Neural crest cell (in vitro differentiated cells): ENCODE measurements at regions not wholly inside any gene's neighbourhood (a gene's known extent, or its start where the extent isn't known, plus 50 kb on each side); places are given as distances from the start of the nearest gene placed in this dataset.

ENCODE experiments used
- DNase-seq: peaks from one replicate; pipeline ENCODE4 v3.0.0; 2021; ENCODE audit warnings: low read depth, mixed read lengths, low spot score
- H3K27ac Mint-ChIP-seq: one replicate; pipeline ENCODE4 v1.8.0; 2021; ENCODE audit warnings: mild to moderate bottlenecking, mixed read lengths; ENCODE audit not compliant: unreplicated experiment
- H3K27me3 Mint-ChIP-seq: 2 replicates; pipeline ENCODE4 v1.8.0; 2021; ENCODE audit warnings: low read depth, mild to moderate bottlenecking, mixed read lengths
- H3K36me3 Mint-ChIP-seq: 2 replicates; pipeline ENCODE4 v1.8.0; 2021; ENCODE audit warnings: low read depth, mild to moderate bottlenecking, mixed read lengths
- H3K4me1 Mint-ChIP-seq: 2 replicates; pipeline ENCODE4 v1.8.0; 2021; ENCODE audit warnings: mixed read lengths
- H3K4me3 Mint-ChIP-seq: one replicate; pipeline ENCODE4 v1.8.0; 2021; ENCODE audit warnings: mild to moderate bottlenecking, mixed read lengths
- H3K9me3 Mint-ChIP-seq: 2 replicates; pipeline ENCODE4 v1.8.0; 2021; ENCODE audit warnings: mixed read lengths
- TF ChIP-seq, protein P1 (sequence below): fragments of 200-600 bp; sonication (generic); conservative IDR thresholded peaks from 2 replicates; pipeline ENCODE4 v1.5.0; 2021; ENCODE audit warnings: antibody characterized with exemption, mild to moderate bottlenecking

- Mint-ChIP-seq H3K27me3 (no peaks in the 10 kb centered on the region), H3K27ac (no peak overlapping the region), H3K36me3 (no peaks in the 10 kb centered on the region), H3K4me3 (no peak overlapping the region), H3K9me3 (no peaks in the 10 kb centered on the region), H3K4me1 (no peaks in the 10 kb centered on the region)
- DNase-seq: no peak
- TF ChIP-seq, protein P1, sequence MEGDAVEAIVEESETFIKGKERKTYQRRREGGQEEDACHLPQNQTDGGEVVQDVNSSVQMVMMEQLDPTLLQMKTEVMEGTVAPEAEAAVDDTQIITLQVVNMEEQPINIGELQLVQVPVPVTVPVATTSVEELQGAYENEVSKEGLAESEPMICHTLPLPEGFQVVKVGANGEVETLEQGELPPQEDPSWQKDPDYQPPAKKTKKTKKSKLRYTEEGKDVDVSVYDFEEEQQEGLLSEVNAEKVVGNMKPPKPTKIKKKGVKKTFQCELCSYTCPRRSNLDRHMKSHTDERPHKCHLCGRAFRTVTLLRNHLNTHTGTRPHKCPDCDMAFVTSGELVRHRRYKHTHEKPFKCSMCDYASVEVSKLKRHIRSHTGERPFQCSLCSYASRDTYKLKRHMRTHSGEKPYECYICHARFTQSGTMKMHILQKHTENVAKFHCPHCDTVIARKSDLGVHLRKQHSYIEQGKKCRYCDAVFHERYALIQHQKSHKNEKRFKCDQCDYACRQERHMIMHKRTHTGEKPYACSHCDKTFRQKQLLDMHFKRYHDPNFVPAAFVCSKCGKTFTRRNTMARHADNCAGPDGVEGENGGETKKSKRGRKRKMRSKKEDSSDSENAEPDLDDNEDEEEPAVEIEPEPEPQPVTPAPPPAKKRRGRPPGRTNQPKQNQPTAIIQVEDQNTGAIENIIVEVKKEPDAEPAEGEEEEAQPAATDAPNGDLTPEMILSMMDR: no peak
These were observed 108.9 kb upstream of the PDC start for GRCh38 chr1:186569856-186570255.

- Mint-ChIP-seq H3K27ac (no peak overlapping the region), H3K4me3 (no peak overlapping the region), H3K36me3 (no peaks in the 10 kb centered on the region), H3K4me1 (no peaks in the 10 kb centered on the region), H3K9me3 (no peaks in the 10 kb centered on the region), H3K27me3 (no peaks in the 10 kb centered on the region)
- DNase-seq: no peak
- TF ChIP-seq, protein P1: no peak
These were observed 107.3 kb upstream of the PDC start for GRCh38 chr1:186568221-186568620.

GRCh38 chr1:186566140-186566855 is 105.4 kb upstream of the PDC start:
- TF ChIP-seq, protein P1: no peak
- no peaks in the 10 kb centered on the region for H3K4me1 Mint-ChIP-seq

GRCh38 chr1:186564582-186564981 is 103.7 kb upstream of the PDC start:
- Mint-ChIP-seq H3K36me3 (no peaks in the 10 kb centered on the region), H3K4me3 (no peak overlapping the region), H3K27ac (no peak overlapping the region), H3K9me3 (no peaks in the 10 kb centered on the region), H3K27me3 (no peaks in the 10 kb centered on the region), H3K4me1 (no peaks in the 10 kb centered on the region)
- TF ChIP-seq, protein P1: no peak
- DNase-seq: no peak

More at GRCh38 chr1:186566140-186566855, 105.4 kb upstream of the PDC start:
- DNase-seq: no peak
- no peak overlapping the region for H3K4me3 Mint-ChIP-seq
- H3K27ac Mint-ChIP-seq: no peak overlapping the region
- no peaks in the 10 kb centered on the region for H3K9me3 Mint-ChIP-seq
- H3K36me3 Mint-ChIP-seq: no peaks in the 10 kb centered on the region
- H3K27me3 Mint-ChIP-seq: no peaks in the 10 kb centered on the region

DNA sequence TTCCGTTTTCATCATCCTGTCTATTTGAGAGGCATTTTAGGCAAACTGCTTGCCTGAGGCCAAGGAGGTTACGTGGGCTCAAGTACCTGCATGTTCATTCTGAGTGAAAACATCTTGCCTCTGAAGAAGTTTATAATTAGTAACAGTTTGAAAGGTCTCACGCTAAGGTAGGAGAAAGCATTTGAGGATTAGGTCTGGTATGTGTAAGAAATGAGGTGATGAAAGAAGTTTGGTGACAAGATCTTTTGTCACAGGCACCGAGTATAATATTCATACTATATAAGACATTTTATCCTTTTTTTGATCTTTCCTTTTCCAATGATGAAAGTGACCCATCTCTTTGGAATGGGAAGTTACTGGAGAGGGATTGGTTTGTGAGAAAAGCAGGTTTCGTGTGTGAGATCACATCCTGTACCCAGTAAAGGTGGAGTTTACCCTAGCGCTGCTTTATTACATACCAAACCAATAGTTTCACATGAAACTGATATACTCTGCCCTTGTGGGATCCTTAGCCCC is 98.7 kb upstream of the PDC start:
- no peaks in the 10 kb centered on the region for H3K4me1 Mint-ChIP-seq
- H3K4me3 Mint-ChIP-seq: no peak overlapping the region
- TF ChIP-seq, protein P1: no peak
- H3K36me3 Mint-ChIP-seq: no peaks in the 10 kb centered on the region
- H3K27ac Mint-ChIP-seq: no peak overlapping the region
- H3K9me3 Mint-ChIP-seq: no peaks in the 10 kb centered on the region
- DNase-seq: no peak
- H3K27me3 Mint-ChIP-seq: no peaks in the 10 kb centered on the region
